ENCODE measurements at regions not wholly inside any gene's neighbourhood (a gene's known extent, or its start where the extent isn't known, plus 50 kb on each side); places are given as distances from the start of the nearest gene placed in this dataset.

- TF ChIP-seq GATA1 (IDR thresholded peaks at IDR 0.05; ENCODE audit: low read depth, low read length) (no peak), POLR2A (IDR thresholded peaks at IDR 0.05; ENCODE audit: low read length) (no peak)
- DNase-seq = no peak
Measured at GRCh38 chr7:26587536-26587935, 276.9 kb downstream of the SKAP2 start.

GRCh38 chr7:26588511-26588910 lies 275.9 kb downstream of the SKAP2 start:
- no peak for DNase-seq
- no peak for TF ChIP-seq GATA1 (IDR thresholded peaks at IDR 0.05; ENCODE audit: low read depth, low read length)

- no peak for DNase-seq
- TF ChIP-seq POLR2A (IDR thresholded peaks at IDR 0.05; ENCODE audit: low read length) (no peak), GATA1 (IDR thresholded peaks at IDR 0.05; ENCODE audit: low read depth, low read length) (no peak)
Measured at GRCh38 chr7:26590709-26591108, 273.7 kb downstream of the SKAP2 start.

DNA sequence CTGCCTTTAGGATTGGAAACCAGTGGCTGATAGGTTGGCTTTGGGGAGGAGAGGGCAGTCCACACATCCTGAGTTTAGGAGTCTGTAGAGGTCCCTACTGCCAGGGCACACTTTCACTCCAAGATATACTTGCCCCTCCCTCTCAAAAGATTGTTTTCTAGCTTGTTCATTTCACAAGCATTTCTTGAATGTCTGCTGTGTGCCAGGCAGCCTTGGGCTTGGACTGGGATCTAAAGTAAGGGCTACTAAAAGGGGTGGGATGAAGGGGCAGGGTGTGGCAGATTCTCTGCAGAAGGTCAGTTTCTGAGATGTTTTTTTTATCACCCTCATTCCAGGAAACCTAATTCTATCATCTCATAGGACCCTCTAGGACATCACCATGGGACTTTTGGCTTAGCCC lies 272.4 kb downstream of the SKAP2 start:
- TF ChIP-seq GATA1 (IDR thresholded peaks at IDR 0.05; ENCODE audit: low read depth, low read length) = no peak
- TF ChIP-seq POLR2A (IDR thresholded peaks at IDR 0.05; ENCODE audit: low read length) = no peak
- DNase-seq = no peak

DNA sequence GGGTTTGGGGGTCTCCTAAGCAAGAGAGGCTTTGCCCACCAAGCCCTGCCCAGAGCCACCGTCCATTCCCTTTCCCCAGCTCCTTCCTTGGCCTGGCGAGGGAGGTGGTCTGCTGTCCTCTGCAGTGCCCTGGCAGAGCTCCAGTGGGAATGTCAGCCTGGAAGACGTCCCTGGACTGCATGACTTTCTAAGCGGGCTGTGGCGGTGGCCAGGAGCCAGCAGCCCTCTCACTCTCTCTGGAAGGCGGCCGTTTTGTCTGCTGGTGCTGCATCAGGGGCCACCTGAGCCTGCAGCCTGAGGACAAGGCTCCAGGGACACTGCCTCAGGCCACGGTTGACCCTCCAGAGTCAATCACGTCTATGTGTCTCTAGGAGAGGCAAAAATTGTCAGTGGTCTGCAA lies 271.0 kb downstream of the SKAP2 start:
- TF ChIP-seq GATA1 (IDR thresholded peaks at IDR 0.05; ENCODE audit: low read depth, low read length) (no peak), POLR2A (IDR thresholded peaks at IDR 0.05; ENCODE audit: low read length) (no peak)

GRCh38 chr7:26593896-26594295 lies 270.5 kb downstream of the SKAP2 start:
- no peak for DNase-seq
- no peak for TF ChIP-seq POLR2A (IDR thresholded peaks at IDR 0.05; ENCODE audit: low read length)

More for the DNA sequence above, 271.0 kb downstream of the SKAP2 start:
- no peak for DNase-seq

DNA sequence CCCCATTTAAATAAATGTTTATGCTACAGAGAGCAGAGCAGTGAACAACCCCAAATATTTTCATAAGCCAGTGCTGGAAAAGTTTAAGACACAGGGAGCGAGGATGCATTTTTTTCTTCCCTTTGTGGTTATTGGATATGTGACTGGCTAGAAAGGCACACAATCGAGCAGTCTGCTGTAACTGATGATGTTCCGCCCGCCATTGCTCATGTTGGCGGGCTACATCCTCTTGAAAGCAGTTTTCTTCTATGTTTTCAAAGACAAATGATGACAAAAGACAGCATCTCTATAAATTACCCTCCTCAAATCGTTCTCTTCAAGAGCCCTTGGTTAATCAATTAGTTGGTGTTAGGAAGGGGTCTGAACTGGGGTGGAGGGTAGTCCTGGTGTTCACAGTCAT lies 269.8 kb downstream of the SKAP2 start:
- TF ChIP-seq POLR2A (IDR thresholded peaks at IDR 0.05; ENCODE audit: low read length) = no peak
- TF ChIP-seq GATA1 (IDR thresholded peaks at IDR 0.05; ENCODE audit: low read depth, low read length) = no peak
- no peak for DNase-seq

GRCh38 chr7:26598867-26599266 lies 265.5 kb downstream of the SKAP2 start:
- no peak for DNase-seq
- no peak for TF ChIP-seq GATA1 (IDR thresholded peaks at IDR 0.05; ENCODE audit: low read depth, low read length)
- TF ChIP-seq POLR2A (IDR thresholded peaks at IDR 0.05; ENCODE audit: low read length) = no peak

DNA sequence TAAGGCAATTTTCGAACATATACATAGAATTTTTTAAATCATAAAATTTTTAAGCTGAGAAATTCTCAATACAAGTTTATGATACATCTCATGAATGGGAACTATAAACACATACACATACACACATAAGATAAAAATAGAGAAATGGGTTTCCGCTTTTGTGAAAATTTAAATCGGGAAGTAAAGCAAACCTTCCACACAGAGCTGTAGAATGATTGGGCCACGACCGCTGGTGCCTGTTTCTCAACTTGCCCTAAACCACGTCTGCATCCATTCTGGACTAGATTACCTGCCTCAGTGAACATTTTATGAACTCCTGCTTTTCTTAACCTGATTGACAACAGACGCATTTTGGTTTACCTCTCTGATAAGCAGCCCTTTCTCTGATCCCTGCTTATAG lies 264.4 kb downstream of the SKAP2 start:
- no peak for DNase-seq
- TF ChIP-seq POLR2A (IDR thresholded peaks at IDR 0.05; ENCODE audit: low read length) (no peak), GATA1 (IDR thresholded peaks at IDR 0.05; ENCODE audit: low read depth, low read length) (no peak)

GRCh38 chr7:26600411-26600810 lies 264.0 kb downstream of the SKAP2 start:
- no peak for TF ChIP-seq GATA1 (IDR thresholded peaks at IDR 0.05; ENCODE audit: low read depth, low read length)
- TF ChIP-seq POLR2A (IDR thresholded peaks at IDR 0.05; ENCODE audit: low read length) = no peak
- DNase-seq = no peak

DNA sequence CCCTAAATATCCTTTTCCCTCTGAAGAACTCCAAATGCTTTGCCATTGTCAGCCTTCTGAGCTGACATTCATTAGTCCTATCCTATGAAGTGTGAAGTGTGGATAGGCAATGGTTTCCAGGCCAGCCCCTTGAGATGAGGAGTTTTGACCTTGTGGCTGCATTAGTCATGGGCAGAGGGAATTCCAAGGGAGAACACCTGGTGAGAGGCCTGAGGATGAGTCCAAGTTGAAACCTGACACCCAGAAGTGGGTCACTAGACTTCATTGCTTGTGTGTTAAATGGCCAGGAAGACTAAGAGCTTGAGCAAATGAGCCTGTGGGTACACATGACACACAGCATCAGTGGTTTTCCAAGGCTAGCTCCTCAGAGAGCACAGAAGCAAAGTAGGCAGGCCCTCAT lies 260.8 kb downstream of the SKAP2 start:
- DNase-seq = no peak
- TF ChIP-seq POLR2A (IDR thresholded peaks at IDR 0.05; ENCODE audit: low read length) (no peak), GATA1 (IDR thresholded peaks at IDR 0.05; ENCODE audit: low read depth, low read length) (no peak)

- TF ChIP-seq GATA1 (IDR thresholded peaks at IDR 0.05; ENCODE audit: low read depth, low read length) (no peak), POLR2A (IDR thresholded peaks at IDR 0.05; ENCODE audit: low read length) (no peak)
- no peak for DNase-seq
Measured at GRCh38 chr7:26608402-26608801, 256.0 kb downstream of the SKAP2 start.

GRCh38 chr7:26609082-26609481 lies 255.3 kb downstream of the SKAP2 start:
- TF ChIP-seq GATA1 (IDR thresholded peaks at IDR 0.05; ENCODE audit: low read depth, low read length) (no peak), POLR2A (IDR thresholded peaks at IDR 0.05; ENCODE audit: low read length) (no peak)
- DNase-seq = no peak

- TF ChIP-seq POLR2A (IDR thresholded peaks at IDR 0.05; ENCODE audit: low read length) = no peak
- no peak for TF ChIP-seq GATA1 (IDR thresholded peaks at IDR 0.05; ENCODE audit: low read depth, low read length)
- DNase-seq = no peak
Measured at GRCh38 chr7:26609532-26609931, 254.9 kb downstream of the SKAP2 start.

DNA sequence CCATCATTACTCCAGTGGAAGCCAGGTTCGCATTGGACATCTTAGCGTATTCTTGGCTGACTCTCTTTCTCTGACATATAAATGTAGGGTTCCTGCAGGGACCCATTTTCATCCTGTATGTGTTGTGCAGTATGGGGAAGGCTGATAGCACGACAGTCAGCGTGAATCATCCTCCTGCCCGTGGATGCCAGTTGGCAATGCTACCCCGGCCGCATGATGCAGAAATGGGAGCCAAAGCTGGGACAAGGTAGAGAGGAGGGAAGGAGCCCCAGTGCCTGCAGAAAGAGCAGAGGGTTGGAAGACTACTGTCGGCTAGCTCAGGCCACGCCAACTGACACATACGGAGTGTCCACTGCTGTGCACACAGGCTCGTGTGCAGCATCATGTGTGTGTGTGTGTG lies 251.6 kb downstream of the SKAP2 start:
- TF ChIP-seq GATA1 (IDR thresholded peaks at IDR 0.05; ENCODE audit: low read depth, low read length) = no peak
- no peak for TF ChIP-seq POLR2A (IDR thresholded peaks at IDR 0.05; ENCODE audit: low read length)
- DNase-seq = no peak

GRCh38 chr7:26614503-26614902 lies 249.9 kb downstream of the SKAP2 start:
- DNase-seq = no peak
- TF ChIP-seq POLR2A (IDR thresholded peaks at IDR 0.05; ENCODE audit: low read length) (no peak), GATA1 (IDR thresholded peaks at IDR 0.05; ENCODE audit: low read depth, low read length) (no peak)
